B cell (primary cell): ENCODE measurements at regions not wholly inside any gene's neighbourhood (a gene's known extent, or its start where the extent isn't known, plus 50 kb on each side); places are given as distances from the start of the nearest gene placed in this dataset.

Experiments used
- ATAC-seq: fragments of 200-7000 bp; cut with Tn5 transposase; one replicate; pipeline ENCODE4 v1.10.0; 2021; ENCODE audit warnings: low read depth, mild to moderate bottlenecking, moderate number of reproducible peaks, moderate library complexity
- CTCF ChIA-PET: fragments of 350-600 bp; sonication (Branson Sonifier 250); formaldehyde crosslinking; loops from one replicate; lab custom pipeline; 2021; ENCODE audit warnings: antibody characterized with exemption, inconsistent platforms; lab: Charles Lee
- POLR2A ChIA-PET: fragments of 350-600 bp; sonication (Branson Sonifier 250); formaldehyde crosslinking; loops from one replicate; lab custom pipeline; 2021; ENCODE audit warnings: antibody characterized with exemption; lab: Charles Lee
- DNase-seq: peaks from one replicate; pipeline ENCODE4 v3.0.0; 2013
- H2AFZ ChIP-seq: 2 replicates; pipeline ENCODE4 v1.6.1; 2012; ENCODE audit warnings: mild to moderate bottlenecking, low read depth, low read length; ENCODE audit not compliant: insufficient read depth, poor library complexity, severe bottlenecking
- H3K27ac ChIP-seq, 2 donors: 1 replicate in 1 of 2; 2 replicates in 1 of 2; pipeline ENCODE4 v1.5.1; 2012 to 2013; ENCODE audit warnings: low read length in 2 of 2, mild to moderate bottlenecking in 2 of 2, moderate library complexity in 1 of 2
- H3K27me3 ChIP-seq, 4 experiments: fragments of 200-600 bp in 1 of 4; sonication (generic) in 1 of 4; replicated peaks in 1 of 4; 1 replicate in 2 of 4; 2 replicates in 2 of 4; pipeline versions ENCODE4 v1.6.1 to v1.7.0; 2013 to 2016; ENCODE audit warnings: low read length in 3 of 4, mild to moderate bottlenecking in 2 of 4, mixed read lengths in 1 of 4, moderate library complexity in 1 of 4; ENCODE audit not compliant: insufficient read depth in 4 of 4, control insufficient read depth in 3 of 4; ENCODE audit errors: control extremely low read depth in 1 of 4
- H3K36me3 ChIP-seq, 2 experiments: replicated peaks in 1 of 2; 1 replicate in 1 of 2; 2 replicates in 1 of 2; pipeline versions ENCODE4 v1.6.1 to v1.7.1; 2013; ENCODE audit warnings: low read length in 1 of 2; ENCODE audit not compliant: insufficient read depth in 2 of 2, control insufficient read depth in 1 of 2; ENCODE audit errors: control extremely low read depth in 1 of 2, extremely low read depth in 1 of 2
- H3K4me1 ChIP-seq, 2 donors: fragments of 200-600 bp in 1 of 2; sonication (generic) in 1 of 2; 1 replicate in 1 of 2; 2 replicates in 1 of 2; pipeline versions ENCODE4 v1.5.1 to v1.6.1; 2013 to 2017; ENCODE audit warnings: low read length in 2 of 2; ENCODE audit not compliant: control insufficient read depth in 2 of 2, insufficient read depth in 2 of 2
- H3K4me2 ChIP-seq: replicated peaks from 2 replicates; pipeline ENCODE3; 2012; ENCODE audit warnings: mild to moderate bottlenecking, low read depth, low read length; ENCODE audit not compliant: poor library complexity, severe bottlenecking
- H3K4me3 ChIP-seq, 5 experiments: fragments of 200-600 bp in 1 of 5; sonication (generic) in 1 of 5; 1 replicate in 3 of 5; 2 replicates in 2 of 5; pipeline versions ENCODE4 v1.5.1 to v1.7.0; 2011 to 2016; ENCODE audit warnings: low read length in 4 of 5, mild to moderate bottlenecking in 4 of 5, low read depth in 2 of 5, control low read depth in 1 of 5, moderate library complexity in 1 of 5; ENCODE audit not compliant: insufficient read depth in 1 of 5; ENCODE audit errors: control extremely low read depth in 1 of 5, extremely low read depth in 1 of 5
- H3K79me2 ChIP-seq: fragments of 200-600 bp; sonication (generic); one replicate; pipeline ENCODE4 v1.6.0; 2016; ENCODE audit warnings: low read length; ENCODE audit not compliant: control insufficient read depth, insufficient read depth
- H3K9ac ChIP-seq: fragments of 200-600 bp; sonication (generic); 2 replicates; pipeline ENCODE4 v1.6.1; 2017; ENCODE audit warnings: mild to moderate bottlenecking, low read length, moderate library complexity
- H3K9me3 ChIP-seq, 3 donors: one replicate each; pipeline versions ENCODE4 v1.6.1 to v1.7.1; 2013; ENCODE audit warnings: low read length in 2 of 3; ENCODE audit not compliant: control insufficient read depth in 2 of 3, insufficient read depth in 1 of 3; ENCODE audit errors: control extremely low read depth in 1 of 3
- H4K20me1 ChIP-seq: 2 replicates; pipeline ENCODE4 v1.6.0; 2012; ENCODE audit warnings: mild to moderate bottlenecking, low read length; ENCODE audit not compliant: insufficient read depth, control insufficient read depth, poor library complexity, severe bottlenecking
- H3K27ac Mint-ChIP-seq: one replicate; pipeline ENCODE4 v1.8.0; 2021; ENCODE audit warnings: mixed read lengths
- H3K27me3 Mint-ChIP-seq: one replicate; pipeline ENCODE4 v1.8.0; 2021; ENCODE audit warnings: mixed read lengths
- H3K4me1 Mint-ChIP-seq: one replicate; pipeline ENCODE4 v1.8.0; 2021; ENCODE audit warnings: mixed read lengths
- H3K4me3 Mint-ChIP-seq: one replicate; pipeline ENCODE4 v1.8.0; 2021; ENCODE audit warnings: mixed read lengths
- H3K9me3 Mint-ChIP-seq: one replicate; pipeline ENCODE4 v1.8.0; 2022; ENCODE audit warnings: mixed read lengths; ENCODE audit not compliant: insufficient read depth
- EZH2 ChIP-seq: IDR thresholded peaks from 2 replicates; pipeline ENCODE4 v1.6.1; 2012; ENCODE audit warnings: borderline replicate concordance, low read depth, mild to moderate bottlenecking, moderate library complexity, low read length; ENCODE audit not compliant: insufficient read depth, poor library complexity, severe bottlenecking
- WGBS: methylation state at CpG from one replicate; pipeline ENCODE4 v1.1.5; 2013; ENCODE audit warnings: missing lambda C conversion rate; ENCODE audit not compliant: insufficient coverage; 5-methylcytosine and 5-hydroxymethylcytosine counted together
- intact Hi-C: fragments of 100-400 bp; cut with micrococcal nuclease; formaldehyde crosslinking; loops from one replicate; pipeline ENCODE4 v1.10.0; 2022
- TF ChIP-seq, protein P1 (sequence below): fragments of 200-600 bp; IDR thresholded peaks from one replicate; pipeline ENCODE4 v1.8.0; 2022; ENCODE audit warnings: antibody characterized with exemption, mild to moderate bottlenecking

- Mint-ChIP-seq H3K4me3 (no peak overlapping the region), H3K9me3 (peaks cover 3% of the 10 kb centered on the region), H3K27ac (no peak overlapping the region), H3K4me1 (no peaks in the 10 kb centered on the region), H3K27me3 (no peaks in the 10 kb centered on the region)
- Histone ChIP-seq H3K4me2 (no peak overlapping the region), H3K79me2 (no peaks in the 10 kb centered on the region), H3K9me3 (peaks cover 0 to 27% (median 0%) of the 10 kb centered on the region in 3 donors), H4K20me1 (no peaks in the 10 kb centered on the region), H3K4me1 (no peaks in the 10 kb centered on the region), H3K36me3 (no peaks in the 10 kb centered on the region), H3K27me3 (no peaks in the 10 kb centered on the region), H3K27ac (no peak overlapping the region), H3K9ac (no peak overlapping the region), H2AFZ (no peak overlapping the region), H3K4me3 (no peak overlapping the region)
- 92% methylated on average over 4 of the region's 4 CpGs for WGBS
- ATAC-seq (no peak), DNase-seq (no peak)
- ChIA-PET POLR2A (no interaction called here), CTCF (no interaction called here)
- intact Hi-C loops: no loop called here
- TF ChIP-seq EZH2: no peak
- TF ChIP-seq, protein P1, sequence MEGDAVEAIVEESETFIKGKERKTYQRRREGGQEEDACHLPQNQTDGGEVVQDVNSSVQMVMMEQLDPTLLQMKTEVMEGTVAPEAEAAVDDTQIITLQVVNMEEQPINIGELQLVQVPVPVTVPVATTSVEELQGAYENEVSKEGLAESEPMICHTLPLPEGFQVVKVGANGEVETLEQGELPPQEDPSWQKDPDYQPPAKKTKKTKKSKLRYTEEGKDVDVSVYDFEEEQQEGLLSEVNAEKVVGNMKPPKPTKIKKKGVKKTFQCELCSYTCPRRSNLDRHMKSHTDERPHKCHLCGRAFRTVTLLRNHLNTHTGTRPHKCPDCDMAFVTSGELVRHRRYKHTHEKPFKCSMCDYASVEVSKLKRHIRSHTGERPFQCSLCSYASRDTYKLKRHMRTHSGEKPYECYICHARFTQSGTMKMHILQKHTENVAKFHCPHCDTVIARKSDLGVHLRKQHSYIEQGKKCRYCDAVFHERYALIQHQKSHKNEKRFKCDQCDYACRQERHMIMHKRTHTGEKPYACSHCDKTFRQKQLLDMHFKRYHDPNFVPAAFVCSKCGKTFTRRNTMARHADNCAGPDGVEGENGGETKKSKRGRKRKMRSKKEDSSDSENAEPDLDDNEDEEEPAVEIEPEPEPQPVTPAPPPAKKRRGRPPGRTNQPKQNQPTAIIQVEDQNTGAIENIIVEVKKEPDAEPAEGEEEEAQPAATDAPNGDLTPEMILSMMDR: no peak
These were observed 210.6 kb upstream of the CDH4 start for GRCh38 chr20:61041481-61041880.

- Mint-ChIP-seq H3K4me3 (no peak overlapping the region), H3K27ac (no peak overlapping the region), H3K4me1 (no peaks in the 10 kb centered on the region), H3K27me3 (no peaks in the 10 kb centered on the region), H3K9me3 (no peaks in the 10 kb centered on the region)
- ChIA-PET CTCF (no interaction called here), POLR2A (no interaction called here)
- no peak for ATAC-seq
- Histone ChIP-seq H2AFZ (no peak overlapping the region), H3K36me3 (no peaks in the 10 kb centered on the region), H3K4me3 (no peak overlapping the region), H3K27me3 (no peaks in the 10 kb centered on the region), H3K79me2 (no peaks in the 10 kb centered on the region), H3K27ac (no peak overlapping the region), H3K4me2 (no peak overlapping the region), H4K20me1 (no peaks in the 10 kb centered on the region), H3K9ac (no peak overlapping the region), H3K9me3 (peaks cover 0 to 36% (median 0%) of the 10 kb centered on the region in 3 donors), H3K4me1 (no peaks in the 10 kb centered on the region)
- WGBS: 78% methylated on average over 19 of the region's 25 CpGs
- no peak for DNase-seq
- intact Hi-C loops: no loop called here
- TF ChIP-seq, protein P1: no peak
- TF ChIP-seq EZH2: no peak
These were observed 209.3 kb upstream of the CDH4 start for GRCh38 chr20:61042506-61043385.
